ENCODE measurements at regions not wholly inside any gene's neighbourhood (a gene's known extent, or its start where the extent isn't known, plus 50 kb on each side); places are given as distances from the start of the nearest gene placed in this dataset.

DNA sequence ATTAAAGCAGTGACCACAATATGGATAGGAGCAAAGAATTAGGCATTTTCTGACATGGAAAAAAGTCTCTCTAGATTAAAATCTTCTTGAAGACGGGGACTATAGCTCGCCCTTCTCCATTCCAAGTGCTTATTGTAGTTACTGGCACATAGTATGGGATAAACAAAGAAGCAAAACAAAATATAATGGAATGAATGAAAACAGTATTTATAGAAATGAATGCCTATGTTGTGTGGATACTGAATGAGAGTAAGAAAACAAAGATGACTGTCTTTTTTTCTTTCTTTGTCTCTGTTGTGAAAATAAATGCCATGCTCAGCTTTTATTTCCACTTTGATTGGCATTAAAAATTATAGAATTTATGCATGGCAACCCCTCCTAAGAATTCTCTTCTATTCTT lies 1414.3 kb upstream of the ACO1 start:
- Histone ChIP-seq H3K4me1 (ENCODE audit: control insufficient read depth, insufficient read depth, low read length) (no peaks in the 10 kb centered on the region), H2AFZ (replicated peaks; ENCODE audit: low read length, poor library complexity) (no peak overlapping the region), H4K8ac (ENCODE audit: low read depth in 2 of 2, low read length in 2 of 2) (no peak overlapping the region), H2AK5ac (ENCODE audit: low read depth, low read length) (no peak overlapping the region), H4K20me1 (ENCODE audit: insufficient read depth, low read length) (no peaks in the 10 kb centered on the region), H3K18ac (ENCODE audit: low read depth, low read length) (no peak overlapping the region), H3K14ac (replicated peaks; ENCODE audit: low read depth, low read length) (no peak overlapping the region), H2BK120ac (ENCODE audit: low read depth, low read length) (no peak overlapping the region), H3K23ac (ENCODE audit: low read depth, low read length) (no peak overlapping the region), H2BK15ac (ENCODE audit: low read depth, low read length) (no peak overlapping the region), H3K27me3 (ENCODE audit: control insufficient read depth, insufficient read depth, low read length) (no peaks in the 10 kb centered on the region), H3K56ac (ENCODE audit: extremely low read depth, insufficient read depth, low read length) (no peak overlapping the region), H3K79me1 (ENCODE audit: low read depth in 1 of 2, low read length in 2 of 2) (no peaks in the 10 kb centered on the region), H2AK9ac (replicated peaks; ENCODE audit: low read depth, low read length, poor library complexity) (no peak overlapping the region), H3K4me2 (ENCODE audit: low read depth, low read length) (no peak overlapping the region), H3K9ac (ENCODE audit: low read depth, low read length) (no peak overlapping the region), H3K36me3 (ENCODE audit: control insufficient read depth, insufficient read depth, low read length) (no peaks in the 10 kb centered on the region), H3K9me3 (ENCODE audit: control insufficient read depth, insufficient read depth, low read length) (peaks cover 6% of the 10 kb centered on the region), H2BK20ac (ENCODE audit: low read depth, low read length) (no peak overlapping the region), H2BK5ac (ENCODE audit: low read depth, low read length, poor library complexity, severe bottlenecking) (no peak overlapping the region), H4K5ac (ENCODE audit: low read depth, low read length) (no peak overlapping the region), H4K91ac (ENCODE audit: insufficient read depth, low read depth, low read length) (no peak overlapping the region), H3K27ac (ENCODE audit: insufficient read depth, low read length) (no peak overlapping the region), H3K4ac (ENCODE audit: low read depth, low read length) (no peak overlapping the region), H3K4me3 (ENCODE audit: insufficient read depth, low read depth, low read length) (no peak overlapping the region), H3K9me1 (ENCODE audit: insufficient read depth, low read length) (no peaks in the 10 kb centered on the region)
- POLR2A ChIA-PET (ENCODE audit: unreplicated experiment) = no interaction called here
- TF ChIP-seq CHD1 (IDR thresholded peaks at IDR 0.05; ENCODE audit: low read depth, low read length) = no peak
- peak; percentile 28; the same call in 1 of the 2 replicates for TF ChIP-seq MAFK (IDR thresholded peaks at IDR 0.05; ENCODE audit: low read depth, low read length)
- no CpG with 5 or more reads among the region's 2 CpGs for WGBS, 2 experiments (ENCODE audit: extremely low coverage in 2 of 2, insufficient read length in 1 of 2)
- dilution Hi-C loops (cut with HindIII; ENCODE audit: low sequenced_read_pairs, unreplicated experiment) (no loop called here), intact Hi-C loops (cut with micrococcal nuclease) (no loop called here), in situ Hi-C loops (cut with MboI; ENCODE audit: low sequenced_read_pairs) (no loop called here)
- BruUV-seq (replicated peaks) = no TSS peak
- CTCF ChIA-PET = no interaction called here
- DNase-seq (no peak), ATAC-seq (ENCODE audit: low read depth) (no peak)
